CD4-positive, CD25-positive, alpha-beta regulatory T cell (primary cell): ENCODE measurements at regions not wholly inside any gene's neighbourhood (a gene's known extent, or its start where the extent isn't known, plus 50 kb on each side); places are given as distances from the start of the nearest gene placed in this dataset.

Source experiments
- ATAC-seq, 2 donors: fragments of 150-1000 bp; cut with Tn5 transposase; one replicate each; pipeline ENCODE4 v1.10.0; 2021; ENCODE audit warnings: low read depth in 2 of 2, moderate number of reproducible peaks in 2 of 2, moderate library complexity in 1 of 2
- DNase-seq, 3 donors: peaks; one replicate each; pipeline versions ENCODE4 v3.0.0 to v3.0.0-alpha.2; 2012 to 2022; ENCODE audit warnings: mixed read lengths in 1 of 3
- H3K27ac ChIP-seq: one replicate; pipeline ENCODE4 v1.7.0; 2013; ENCODE audit warnings: mild to moderate bottlenecking, low read length; ENCODE audit not compliant: insufficient read depth, poor library complexity, severe bottlenecking
- H3K27me3 ChIP-seq: one replicate; pipeline ENCODE4 v1.7.0; 2013; ENCODE audit warnings: low read length; ENCODE audit not compliant: control insufficient read depth, insufficient read depth
- H3K36me3 ChIP-seq: one replicate; pipeline ENCODE4 v1.7.0; 2013; ENCODE audit warnings: mild to moderate bottlenecking, low read length, moderate library complexity; ENCODE audit not compliant: control insufficient read depth, insufficient read depth
- H3K4me1 ChIP-seq: 2 replicates; pipeline ENCODE4 v1.7.0; 2013; ENCODE audit warnings: mild to moderate bottlenecking, low read length; ENCODE audit not compliant: insufficient read depth, control insufficient read depth, poor library complexity, severe bottlenecking
- H3K4me3 ChIP-seq: one replicate; pipeline ENCODE4 v1.7.0; 2013; ENCODE audit warnings: low read depth, mild to moderate bottlenecking, low read length, moderate library complexity
- H3K9me3 ChIP-seq, 2 experiments: 1 replicate in 1 of 2; 2 replicates in 1 of 2; pipeline ENCODE4 v1.7.0; 2013; ENCODE audit warnings: low read length in 2 of 2, mild to moderate bottlenecking in 1 of 2, moderate library complexity in 1 of 2; ENCODE audit not compliant: control insufficient read depth in 2 of 2
- H3K27ac Mint-ChIP-seq, 3 donors: one replicate each; pipeline ENCODE4 v1.8.0; 2020 to 2022; ENCODE audit warnings: mild to moderate bottlenecking in 3 of 3, mixed read lengths in 3 of 3, moderate library complexity in 2 of 3
- H3K27me3 Mint-ChIP-seq: one replicate; pipeline ENCODE4 v1.8.0; 2022; ENCODE audit warnings: mild to moderate bottlenecking, mixed read lengths
- H3K36me3 Mint-ChIP-seq: one replicate; pipeline ENCODE4 v1.8.0; 2020; ENCODE audit warnings: mixed read lengths
- H3K4me1 Mint-ChIP-seq, 4 donors: one replicate each; pipeline ENCODE4 v1.8.0; 2020 to 2022; ENCODE audit warnings: mixed read lengths in 4 of 4, mild to moderate bottlenecking in 1 of 4
- H3K4me3 Mint-ChIP-seq, 4 donors: one replicate each; pipeline ENCODE4 v1.8.0; 2020 to 2022; ENCODE audit warnings: mild to moderate bottlenecking in 4 of 4, mixed read lengths in 4 of 4, moderate library complexity in 3 of 4
- H3K9me3 Mint-ChIP-seq, 7 donors: one replicate each; pipeline ENCODE4 v1.8.0; 2020 to 2022; ENCODE audit warnings: mixed read lengths in 7 of 7, mild to moderate bottlenecking in 3 of 7, moderate library complexity in 2 of 7

DNA sequence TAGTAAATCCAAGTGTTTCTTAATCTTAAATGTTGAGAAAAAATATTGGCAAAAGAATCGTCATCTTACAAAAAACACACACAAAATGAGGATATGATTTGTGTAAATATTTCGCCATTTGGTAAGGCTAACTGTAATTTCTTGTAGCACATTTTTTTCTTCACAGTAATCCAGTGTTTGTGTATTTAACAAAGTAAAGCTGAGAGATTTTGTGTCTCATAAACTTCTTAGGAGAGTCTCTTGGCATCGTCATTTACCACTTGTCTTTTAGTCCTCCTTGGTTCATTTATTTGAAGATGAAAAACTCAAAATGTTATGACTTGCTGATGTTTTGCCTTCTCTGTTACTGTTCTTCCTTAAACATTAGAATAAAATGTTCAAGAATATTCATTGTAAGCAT lies 326.7 kb upstream of the PITX2 start:
- ATAC-seq: no peak
- no peak overlapping the region for H3K27ac ChIP-seq
- peaks cover 0 to 4% (median 0%) of the 10 kb centered on the region in 7 donors for H3K9me3 Mint-ChIP-seq

GRCh38 chr4:110950731-110951130 lies 327.9 kb upstream of the PITX2 start:
- Mint-ChIP-seq H3K9me3 (peaks cover 0 to 4% (median 0%) of the 10 kb centered on the region in 7 donors), H3K27ac (no peak overlapping the region), H3K4me1 (no peaks in the 10 kb centered on the region), H3K27me3 (no peaks in the 10 kb centered on the region), H3K36me3 (no peaks in the 10 kb centered on the region), H3K4me3 (no peak overlapping the region)
- no peak for DNase-seq
- no peak for ATAC-seq
- Histone ChIP-seq H3K4me1 (no peaks in the 10 kb centered on the region), H3K27ac (no peak overlapping the region), H3K9me3 (no peaks in the 10 kb centered on the region), H3K36me3 (no peaks in the 10 kb centered on the region), H3K27me3 (no peaks in the 10 kb centered on the region), H3K4me3 (no peak overlapping the region)

More for the DNA sequence above, 326.7 kb upstream of the PITX2 start:
- Histone ChIP-seq H3K4me3 (no peak overlapping the region), H3K36me3 (no peaks in the 10 kb centered on the region), H3K4me1 (no peaks in the 10 kb centered on the region), H3K27me3 (no peaks in the 10 kb centered on the region), H3K9me3 (no peaks in the 10 kb centered on the region)
- Mint-ChIP-seq H3K27me3 (no peaks in the 10 kb centered on the region), H3K36me3 (no peaks in the 10 kb centered on the region), H3K4me1 (no peaks in the 10 kb centered on the region), H3K27ac (no peak overlapping the region), H3K4me3 (no peak overlapping the region)
- no peak for DNase-seq

- no peaks in the 10 kb centered on the region for H3K27me3 ChIP-seq
- H3K4me3 ChIP-seq: no peak overlapping the region
Measured at GRCh38 chr4:110953191-110953590, 330.3 kb upstream of the PITX2 start.

DNA sequence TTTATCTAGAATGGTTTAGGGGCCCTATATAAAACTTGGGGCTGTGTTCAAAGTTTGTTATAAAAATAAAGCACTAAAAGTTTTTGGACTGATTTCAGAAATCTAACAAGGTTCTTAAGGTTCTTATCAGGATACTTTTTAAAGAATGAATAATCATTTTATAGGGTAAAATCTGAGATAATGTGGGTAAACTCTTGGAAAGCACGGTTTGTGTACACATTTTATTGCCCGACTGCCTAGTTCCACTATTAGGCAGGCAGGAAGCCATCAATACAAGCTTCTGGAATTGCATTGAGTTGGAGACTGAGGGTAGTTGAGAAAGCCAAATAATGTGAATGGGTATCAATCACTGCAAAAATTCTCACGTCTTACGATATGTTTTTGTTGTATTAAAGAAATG lies 331.0 kb upstream of the PITX2 start:
- H3K36me3 Mint-ChIP-seq: no peaks in the 10 kb centered on the region
- no peak overlapping the region for H3K4me3 Mint-ChIP-seq
- Histone ChIP-seq H3K36me3 (no peaks in the 10 kb centered on the region), H3K4me1 (no peaks in the 10 kb centered on the region), H3K27ac (no peak overlapping the region), H3K4me3 (no peak overlapping the region), H3K27me3 (no peaks in the 10 kb centered on the region), H3K9me3 (no peaks in the 10 kb centered on the region)
- DNase-seq (no peak), ATAC-seq (no peak)
- H3K9me3 Mint-ChIP-seq: peaks cover 0 to 4% (median 0%) of the 10 kb centered on the region in 7 donors
- H3K27me3 Mint-ChIP-seq: no peaks in the 10 kb centered on the region
- H3K4me1 Mint-ChIP-seq: no peaks in the 10 kb centered on the region
- H3K27ac Mint-ChIP-seq: no peak overlapping the region

More at GRCh38 chr4:110953191-110953590, 330.3 kb upstream of the PITX2 start:
- no peaks in the 10 kb centered on the region for H3K27me3 Mint-ChIP-seq
- no peak overlapping the region for H3K27ac ChIP-seq
- ATAC-seq (no peak), DNase-seq (no peak)
- no peaks in the 10 kb centered on the region for H3K9me3 ChIP-seq
- H3K9me3 Mint-ChIP-seq: peaks cover 0 to 4% (median 0%) of the 10 kb centered on the region in 7 donors
- no peaks in the 10 kb centered on the region for H3K4me1 Mint-ChIP-seq
- H3K36me3 Mint-ChIP-seq: no peaks in the 10 kb centered on the region
- H3K4me1 ChIP-seq: no peaks in the 10 kb centered on the region
- no peak overlapping the region for H3K27ac Mint-ChIP-seq
- H3K36me3 ChIP-seq: no peaks in the 10 kb centered on the region
- no peak overlapping the region for H3K4me3 Mint-ChIP-seq

DNA sequence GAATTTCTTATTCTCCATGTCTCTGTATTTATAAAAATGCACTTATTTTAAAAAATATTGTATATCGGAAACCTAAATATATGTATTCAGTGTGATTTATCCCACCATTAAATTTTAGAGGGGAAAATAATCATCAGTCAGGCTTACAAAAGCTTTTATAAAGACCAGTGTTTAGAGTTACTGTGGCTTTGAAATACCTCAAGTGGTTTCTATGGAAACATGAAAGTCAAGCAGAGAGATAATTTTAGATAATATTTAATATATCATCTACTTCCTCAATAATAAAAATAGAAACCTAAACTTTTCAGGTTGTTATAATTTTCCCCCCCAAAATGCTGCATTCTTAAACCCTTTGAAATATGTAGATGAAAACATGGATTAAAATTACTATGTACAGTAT lies 332.9 kb upstream of the PITX2 start:
- no peak for ATAC-seq
- no peaks in the 10 kb centered on the region for H3K27me3 Mint-ChIP-seq
- H3K27ac Mint-ChIP-seq: no peak overlapping the region
- Histone ChIP-seq H3K27ac (no peak overlapping the region), H3K27me3 (no peaks in the 10 kb centered on the region), H3K9me3 (no peaks in the 10 kb centered on the region), H3K4me3 (no peak overlapping the region), H3K36me3 (no peaks in the 10 kb centered on the region), H3K4me1 (no peaks in the 10 kb centered on the region)
- no peak for DNase-seq
- no peak overlapping the region for H3K4me3 Mint-ChIP-seq
- no peaks in the 10 kb centered on the region for H3K4me1 Mint-ChIP-seq
- H3K9me3 Mint-ChIP-seq: no peaks in the 10 kb centered on the region
- H3K36me3 Mint-ChIP-seq: no peaks in the 10 kb centered on the region

DNA sequence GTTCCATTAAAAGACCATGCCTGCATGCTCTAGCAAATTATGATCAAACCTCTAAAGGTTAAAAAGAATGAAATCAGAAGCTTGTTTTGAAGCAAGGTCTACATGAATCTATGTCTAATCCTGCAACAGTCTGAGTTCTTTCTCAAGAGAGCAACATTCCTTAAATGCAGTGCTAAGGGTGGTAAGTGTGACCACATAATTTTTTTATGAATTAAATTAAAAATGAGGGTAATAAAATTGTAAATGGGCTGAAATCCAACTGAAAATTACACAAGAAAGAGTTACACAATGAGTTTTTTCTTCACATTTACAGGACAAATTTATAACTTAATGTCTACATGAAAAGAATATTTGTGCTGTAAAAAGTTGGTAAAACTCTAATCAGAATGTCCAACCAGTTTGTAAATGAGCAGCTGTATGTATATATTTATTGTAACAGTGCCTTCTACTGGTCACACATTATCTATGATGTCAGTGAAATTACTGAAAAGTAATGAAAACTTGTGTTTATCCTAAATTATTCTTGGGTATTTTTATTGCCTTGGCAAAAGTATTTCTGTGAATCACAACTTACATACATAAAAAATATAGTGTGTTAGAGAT lies 336.3 kb upstream of the PITX2 start:
- no peak for DNase-seq
- no peaks in the 10 kb centered on the region for H3K4me1 ChIP-seq
- no peaks in the 10 kb centered on the region for H3K4me1 Mint-ChIP-seq

GRCh38 chr4:110961066-110961465 lies 338.2 kb upstream of the PITX2 start:
- H3K27me3 ChIP-seq: no peaks in the 10 kb centered on the region
- no peak for ATAC-seq

More for the DNA sequence above, 336.3 kb upstream of the PITX2 start:
- no peaks in the 10 kb centered on the region for H3K27me3 Mint-ChIP-seq
- H3K9me3 ChIP-seq: no peaks in the 10 kb centered on the region
- H3K36me3 Mint-ChIP-seq: no peaks in the 10 kb centered on the region
- no peaks in the 10 kb centered on the region for H3K27me3 ChIP-seq
- no peak overlapping the region for H3K4me3 ChIP-seq
- H3K36me3 ChIP-seq: no peaks in the 10 kb centered on the region
- ATAC-seq: no peak
- no peak overlapping the region for H3K27ac ChIP-seq
- peaks cover 0 to 4% (median 0%) of the 10 kb centered on the region in 7 donors for H3K9me3 Mint-ChIP-seq
- no peak overlapping the region for H3K27ac Mint-ChIP-seq
- H3K4me3 Mint-ChIP-seq: no peak overlapping the region

GRCh38 chr4:110962616-110963015 lies 339.7 kb upstream of the PITX2 start:
- DNase-seq (no peak), ATAC-seq (no peak)
- Histone ChIP-seq H3K9me3 (no peaks in the 10 kb centered on the region), H3K36me3 (no peaks in the 10 kb centered on the region), H3K27ac (no peak overlapping the region), H3K27me3 (no peaks in the 10 kb centered on the region), H3K4me3 (no peak overlapping the region), H3K4me1 (no peaks in the 10 kb centered on the region)
- H3K9me3 Mint-ChIP-seq: peaks cover 0 to 4% (median 0%) of the 10 kb centered on the region in 7 donors
- H3K36me3 Mint-ChIP-seq: no peaks in the 10 kb centered on the region
- H3K27me3 Mint-ChIP-seq: no peaks in the 10 kb centered on the region
- no peak overlapping the region for H3K4me3 Mint-ChIP-seq
- H3K4me1 Mint-ChIP-seq: no peaks in the 10 kb centered on the region
- no peak overlapping the region for H3K27ac Mint-ChIP-seq

More at GRCh38 chr4:110961066-110961465, 338.2 kb upstream of the PITX2 start:
- Mint-ChIP-seq H3K9me3 (peaks cover 0 to 4% (median 0%) of the 10 kb centered on the region in 7 donors), H3K36me3 (no peaks in the 10 kb centered on the region), H3K4me3 (no peak overlapping the region), H3K27ac (no peak overlapping the region), H3K27me3 (no peaks in the 10 kb centered on the region), H3K4me1 (no peaks in the 10 kb centered on the region)
- no peak overlapping the region for H3K27ac ChIP-seq
- H3K4me1 ChIP-seq: no peaks in the 10 kb centered on the region
- H3K4me3 ChIP-seq: no peak overlapping the region
- no peaks in the 10 kb centered on the region for H3K36me3 ChIP-seq
- no peaks in the 10 kb centered on the region for H3K9me3 ChIP-seq
- DNase-seq: no peak
